Upper lobe of left lung (tissue), 6 donors: ENCODE measurements at regions not wholly inside any gene's neighbourhood (a gene's known extent, or its start where the extent isn't known, plus 50 kb on each side); places are given as distances from the start of the nearest gene placed in this dataset.

Experiments used
- ATAC-seq, 2 donors: fragments of 200-7000 bp; cut with Tn5 transposase; one replicate each; pipeline ENCODE4 v1.9.1; 2022; ENCODE audit warnings: mild to moderate bottlenecking in 2 of 2, moderate library complexity in 2 of 2; ENCODE audit not compliant: low FRiP score in 2 of 2
- DNase-seq, 2 donors: peaks; one replicate each; pipeline ENCODE4 v3.0.0-alpha.2; 2019 to 2020
- H3K27ac ChIP-seq, 4 donors: fragments of 200-600 bp; sonication (generic); one replicate each; pipeline ENCODE4 v1.5.1; 2016 to 2019
- H3K27me3 ChIP-seq, 4 donors: fragments of 200-600 bp; sonication (generic); one replicate each; pipeline ENCODE4 v1.5.1; 2017 to 2019
- H3K36me3 ChIP-seq, 4 donors: fragments of 200-600 bp; sonication (generic); one replicate each; pipeline ENCODE4 v1.5.1; 2016 to 2019
- H3K4me1 ChIP-seq, 4 donors: fragments of 200-600 bp; sonication (generic); one replicate each; pipeline ENCODE4 v1.5.1; 2018 to 2019
- H3K4me3 ChIP-seq, 4 donors: fragments of 200-600 bp; sonication (generic); one replicate each; pipeline ENCODE4 v1.5.1; 2017 to 2019; ENCODE audit warnings: mild to moderate bottlenecking in 2 of 4, moderate library complexity in 1 of 4
- H3K9me3 ChIP-seq, 4 donors: fragments of 200-600 bp; sonication (generic); one replicate each; pipeline ENCODE4 v1.5.1; 2018 to 2019
- CTCF ChIP-seq, 6 experiments: fragments of 450-650 bp in 4 of 6; fragments of 200-600 bp in 2 of 6; sonication (generic) in 2 of 6; IDR thresholded peaks; one replicate each; pipeline ENCODE4 v1.5.1; 2016 to 2019; ENCODE audit warnings: antibody characterized with exemption in 6 of 6
- EP300 ChIP-seq, 4 donors: sonication (generic); formaldehyde crosslinking; IDR thresholded peaks; one replicate each; pipeline ENCODE4 v1.5.1; 2017; ENCODE audit warnings: antibody characterized with exemption in 4 of 4, control low read depth in 2 of 4
- POLR2A ChIP-seq, 4 donors: fragments of 450-650 bp; IDR thresholded peaks; one replicate each; pipeline ENCODE4 v1.5.1; 2016 to 2017; ENCODE audit warnings: antibody characterized with exemption in 4 of 4, mild to moderate bottlenecking in 2 of 4
- POLR2AphosphoS5 ChIP-seq, 2 donors: sonication (generic); formaldehyde crosslinking; IDR thresholded peaks; one replicate each; pipeline ENCODE4 v1.5.1; 2017; ENCODE audit warnings: antibody characterized with exemption in 2 of 2
- WGBS, 2 donors: methylation state at CpG; one replicate each; pipeline ENCODE4 v1.1.5; 2017 to 2018; 5-methylcytosine and 5-hydroxymethylcytosine counted together
- donor health status: DM: no; HTN: no; CAD: no; lungs with moderate emphysema.
- donor health status: DM: no; HTN: yes; CAD: no; lungs with severe emphysema.

- no peak for DNase-seq
- WGBS, 2 donors: 18 to 33% methylated on average over 15 of the region's 15 CpGs
- no peak overlapping the region for H3K4me3 ChIP-seq
Measured at GRCh38 chr5:113692891-113693457, 179.5 kb downstream of the YTHDC2 start.

GRCh38 chr5:113693701-113694100 lies 180.2 kb downstream of the YTHDC2 start:
- ATAC-seq: no peak
- TF ChIP-seq CTCF (IDR thresholded peaks at IDR 0.05) (no peak), POLR2A (IDR thresholded peaks at IDR 0.05) (no peak), EP300 (IDR thresholded peaks at IDR 0.05) (no peak)
- H3K27me3 ChIP-seq: peaks cover 0 to 5% (median 0%) of the 10 kb centered on the region in 4 donors
- no peak for DNase-seq
- H3K4me1 ChIP-seq: no peaks in the 10 kb centered on the region
- WGBS, 2 donors: 40 to 47% methylated on average over 3 to 4 of the region's 4 CpGs
- no peaks in the 10 kb centered on the region for H3K9me3 ChIP-seq
- no peak overlapping the region for H3K4me3 ChIP-seq
- H3K36me3 ChIP-seq: no peaks in the 10 kb centered on the region
- H3K27ac ChIP-seq: no peak overlapping the region

More at GRCh38 chr5:113692891-113693457, 179.5 kb downstream of the YTHDC2 start:
- no peaks in the 10 kb centered on the region for H3K4me1 ChIP-seq
- no peak for ATAC-seq
- H3K27ac ChIP-seq: no peak overlapping the region
- no peaks in the 10 kb centered on the region for H3K9me3 ChIP-seq
- H3K27me3 ChIP-seq: peaks cover 0 to 5% (median 0%) of the 10 kb centered on the region in 4 donors
- TF ChIP-seq CTCF (IDR thresholded peaks at IDR 0.05) (no peak), EP300 (IDR thresholded peaks at IDR 0.05) (no peak), POLR2AphosphoS5 (IDR thresholded peaks at IDR 0.05) (no peak), POLR2A (IDR thresholded peaks at IDR 0.05) (no peak)
- H3K36me3 ChIP-seq: no peaks in the 10 kb centered on the region

GRCh38 chr5:113694576-113694975 lies 181.1 kb downstream of the YTHDC2 start:
- no peak for ATAC-seq
- no peak overlapping the region for H3K27ac ChIP-seq
- no peaks in the 10 kb centered on the region for H3K36me3 ChIP-seq
- peaks cover 0 to 5% (median 0%) of the 10 kb centered on the region in 4 donors for H3K27me3 ChIP-seq
- WGBS, 2 donors: 93 to 96% methylated on average over 2 of the region's 2 CpGs
- H3K4me1 ChIP-seq: no peaks in the 10 kb centered on the region
- H3K9me3 ChIP-seq: no peaks in the 10 kb centered on the region
- TF ChIP-seq POLR2AphosphoS5 (IDR thresholded peaks at IDR 0.05): no peak
- no peak for TF ChIP-seq EP300 (IDR thresholded peaks at IDR 0.05)
- no peak for TF ChIP-seq CTCF (IDR thresholded peaks at IDR 0.05)
- TF ChIP-seq POLR2A (IDR thresholded peaks at IDR 0.05): no peak
- no peak for DNase-seq
- H3K4me3 ChIP-seq: no peak overlapping the region

- DNase-seq: no peak
- H3K4me3 ChIP-seq: no peak overlapping the region
- H3K9me3 ChIP-seq: peaks cover 0 to 19% (median 10%) of the 10 kb centered on the region in 4 donors
- H3K27me3 ChIP-seq: no peaks in the 10 kb centered on the region
- no peak overlapping the region for H3K27ac ChIP-seq
- no peak for TF ChIP-seq CTCF (IDR thresholded peaks at IDR 0.05)
- no peak for TF ChIP-seq POLR2AphosphoS5 (IDR thresholded peaks at IDR 0.05)
- TF ChIP-seq POLR2A (IDR thresholded peaks at IDR 0.05): no peak
- no peak for TF ChIP-seq EP300 (IDR thresholded peaks at IDR 0.05)
- H3K4me1 ChIP-seq: no peaks in the 10 kb centered on the region
- no peak for ATAC-seq
- H3K36me3 ChIP-seq: no peaks in the 10 kb centered on the region
Measured at GRCh38 chr5:113703266-113703665, 189.8 kb downstream of the YTHDC2 start.

GRCh38 chr5:113705657-113706056 lies 192.2 kb downstream of the YTHDC2 start:
- 95% methylated on average over 3 of the region's 3 CpGs; no CpG with 5 or more reads in 1 of the 2 donors for WGBS, 2 donors
- peaks cover 0 to 19% (median 10%) of the 10 kb centered on the region in 4 donors for H3K9me3 ChIP-seq
- H3K27me3 ChIP-seq: no peaks in the 10 kb centered on the region

More at GRCh38 chr5:113705657-113706056, 192.2 kb downstream of the YTHDC2 start:
- DNase-seq (peak in 1 of 2 donors; percentile 20), ATAC-seq (no peak)
- H3K4me1 ChIP-seq: no peaks in the 10 kb centered on the region
- no peaks in the 10 kb centered on the region for H3K36me3 ChIP-seq
- no peak overlapping the region for H3K4me3 ChIP-seq
- TF ChIP-seq CTCF (IDR thresholded peaks at IDR 0.05) (no peak), EP300 (IDR thresholded peaks at IDR 0.05) (no peak), POLR2A (IDR thresholded peaks at IDR 0.05) (no peak), POLR2AphosphoS5 (IDR thresholded peaks at IDR 0.05) (no peak)
- no peak overlapping the region for H3K27ac ChIP-seq
